ENCODE measurements at regions not wholly inside any gene's neighbourhood (a gene's known extent, or its start where the extent isn't known, plus 50 kb on each side); places are given as distances from the start of the nearest gene placed in this dataset.

- DNase-seq (ENCODE audit: low read depth in 3 of 3, low spot score in 1 of 3): no peak
Observed at GRCh38 chr12:81819991-81820633, 61.0 kb upstream of the PPFIA2 start.

DNA sequence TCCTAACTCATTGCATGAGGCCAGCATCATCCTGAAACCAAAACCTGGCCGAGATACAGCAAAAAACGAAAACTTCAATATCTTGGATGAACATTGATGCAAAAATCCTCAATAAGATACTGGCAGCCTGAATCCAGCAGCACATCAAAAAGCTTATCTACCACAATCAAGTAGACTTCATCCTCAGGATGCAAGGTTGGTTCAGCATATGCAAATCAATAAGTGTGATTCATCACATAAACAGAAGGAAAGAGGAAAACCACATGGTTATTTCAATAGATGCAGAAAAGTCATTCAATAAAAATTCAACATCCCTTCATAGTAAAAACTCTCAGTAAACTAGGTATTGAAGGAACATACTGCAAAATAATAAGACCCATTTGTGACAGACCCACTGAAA, 56.5 kb upstream of the PPFIA2 start:
- no peak for DNase-seq (ENCODE audit: low read depth in 3 of 3, low spot score in 1 of 3)

- DNase-seq (ENCODE audit: low read depth in 3 of 3, low spot score in 1 of 3): no peak
Observed at GRCh38 chr12:81811778-81812125, 52.6 kb upstream of the PPFIA2 start.

- DNase-seq (ENCODE audit: low read depth in 3 of 3, low spot score in 1 of 3): no peak
Observed at GRCh38 chr12:81811061-81811777, 52.1 kb upstream of the PPFIA2 start.

DNA sequence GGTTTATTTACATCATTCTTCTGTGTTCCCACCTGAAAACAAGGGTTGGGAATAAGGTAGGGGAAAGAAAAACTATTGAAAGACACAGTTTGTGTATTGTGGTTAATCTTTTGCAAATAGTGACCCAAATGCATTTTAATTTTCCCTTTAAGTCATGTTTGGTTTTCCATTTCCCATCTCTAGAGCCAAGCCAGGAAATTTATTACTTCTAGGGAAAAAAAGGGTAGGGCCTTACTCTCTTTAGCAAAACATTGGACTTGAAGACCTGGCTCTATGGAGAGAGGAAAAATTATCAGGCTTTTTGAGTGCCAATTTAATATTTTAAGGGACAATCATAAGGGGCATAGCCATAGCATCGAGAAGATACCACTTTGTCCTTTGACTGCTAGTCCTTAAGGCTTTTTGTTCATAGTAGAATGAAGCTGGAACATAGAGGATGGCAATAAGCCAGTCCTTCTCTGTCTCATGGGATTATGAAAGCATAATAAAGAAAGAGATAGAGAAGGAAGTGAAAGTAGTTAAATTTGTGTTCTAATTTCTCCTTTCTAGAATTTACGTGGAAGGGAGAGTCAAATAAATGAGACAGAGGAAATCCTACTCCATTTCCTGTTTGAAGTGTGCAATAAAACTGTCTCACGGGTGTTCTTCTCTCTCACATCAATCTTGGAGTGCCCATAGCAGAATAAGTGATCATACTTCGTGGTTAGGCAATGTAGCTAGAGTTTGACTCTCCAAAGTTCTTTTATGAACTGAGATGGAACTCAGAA, 50.9 kb upstream of the PPFIA2 start:
- no peak for DNase-seq (ENCODE audit: low read depth in 3 of 3, low spot score in 1 of 3)

DNA sequence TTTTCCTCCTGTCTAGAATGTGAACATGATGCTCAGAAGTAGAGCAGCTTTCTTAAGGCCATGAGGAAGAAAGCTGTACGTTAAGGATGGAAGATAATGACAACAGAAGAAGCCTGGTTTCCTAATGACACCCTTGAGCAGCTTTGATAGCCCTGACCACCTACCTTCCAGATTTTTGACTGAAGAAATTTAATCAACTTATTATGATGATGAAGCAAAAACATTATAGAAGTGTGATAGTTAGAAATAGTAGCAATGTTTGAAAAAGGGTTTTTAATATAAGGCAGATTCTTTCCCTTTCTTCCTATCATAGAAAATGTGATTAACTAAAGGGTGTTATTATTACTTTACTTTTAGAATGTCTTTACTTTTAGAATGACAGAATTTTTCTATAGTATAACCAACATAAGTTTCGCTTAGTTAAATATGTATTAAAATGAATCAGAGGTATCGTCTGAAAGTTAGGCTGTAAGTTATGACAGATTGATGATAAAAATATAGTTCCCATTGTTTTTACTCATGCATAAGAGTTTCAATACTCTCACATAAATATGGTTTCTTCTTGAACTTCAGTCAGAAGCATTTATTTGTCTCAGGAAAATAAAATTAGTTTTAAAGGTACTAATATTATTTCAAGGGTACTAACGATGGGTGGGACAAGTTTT, 50.1 kb upstream of the PPFIA2 start:
- DNase-seq (ENCODE audit: low read depth in 3 of 3, low spot score in 1 of 3): no peak

Measured in stimulated activated CD4-positive, alpha-beta T cell treated with anti-CD3 and anti-CD28 coated beads, TNF-alpha, amount 100 ng/mL, for 1 hour (primary cell).